Colonic mucosa (tissue), 4 donors: ENCODE measurements at regions not wholly inside any gene's neighbourhood (a gene's known extent, or its start where the extent isn't known, plus 50 kb on each side); places are given as distances from the start of the nearest gene placed in this dataset.

Source experiments
- DNase-seq: peaks from one replicate; pipeline ENCODE4 v3.0.0-alpha.2; 2020
- H3K27ac ChIP-seq: fragments of 200-600 bp; one replicate; pipeline ENCODE4 v1.8.0; 2021
- H3K27me3 ChIP-seq: fragments of 200-600 bp; one replicate; pipeline ENCODE4 v1.8.0; 2021
- H3K36me3 ChIP-seq: fragments of 200-600 bp; one replicate; pipeline ENCODE4 v1.8.0; 2021
- H3K4me1 ChIP-seq: fragments of 200-600 bp; one replicate; pipeline ENCODE4 v1.8.0; 2021; ENCODE audit warnings: mild to moderate bottlenecking
- H3K4me3 ChIP-seq: fragments of 200-600 bp; one replicate; pipeline ENCODE4 v1.8.0; 2021
- H3K9ac ChIP-seq, 2 donors: one replicate each; pipeline ENCODE4 v1.7.0; 2013; ENCODE audit warnings: control low read depth in 2 of 2, low read depth in 2 of 2, low read length in 2 of 2
- H3K9me3 ChIP-seq: fragments of 200-600 bp; one replicate; pipeline ENCODE4 v1.8.0; 2021
- intact Hi-C: fragments of 100-400 bp; cut with DNase I; formaldehyde crosslinking; loops from one replicate; pipeline ENCODE4 v1.14.1; 2022
- TF ChIP-seq, protein P1 (sequence below): fragments of 200-600 bp; IDR thresholded peaks from one replicate; pipeline ENCODE4 v1.8.0; 2022; ENCODE audit warnings: antibody characterized with exemption, mild to moderate bottlenecking
- donor health status: healthy.
- donor health status: DM: no; HTN: no; CAD: no.
- donor health status: DM: no; HTN: no; CAD: no.

DNA sequence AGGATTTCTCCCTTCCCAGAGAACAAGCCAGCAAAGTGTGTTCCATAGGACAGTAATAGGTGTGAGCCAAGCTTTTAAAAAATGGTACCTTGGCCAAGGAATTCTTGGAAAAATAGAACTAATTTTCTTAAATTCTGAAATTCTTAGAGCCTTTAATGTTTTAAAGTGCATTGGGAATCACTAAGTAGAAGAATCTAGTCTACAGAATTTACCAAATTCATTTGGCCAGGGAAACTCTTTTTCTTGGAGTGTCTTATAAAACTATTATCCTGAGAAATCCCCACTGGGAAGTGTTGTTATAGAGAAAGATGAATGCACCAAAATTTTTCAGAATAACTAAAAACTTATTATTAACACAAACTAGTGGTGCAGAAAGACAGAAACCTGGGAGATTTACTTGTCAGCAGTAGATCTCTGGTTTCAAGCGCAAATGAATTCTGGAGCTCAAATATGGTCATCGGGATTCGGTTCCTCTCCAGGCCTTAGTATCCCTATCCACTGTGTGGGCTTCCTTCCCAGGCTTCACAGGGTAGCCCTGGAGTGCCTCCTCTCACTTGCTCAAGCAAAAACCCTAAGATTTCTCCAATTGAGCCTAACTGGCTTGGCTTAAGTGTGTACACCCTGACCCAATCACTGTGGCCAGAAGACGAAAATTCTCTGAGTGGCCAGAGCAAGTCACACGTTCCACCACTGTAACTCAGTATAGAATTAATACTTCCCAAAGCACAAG lies 217.8 kb downstream of the CHD9NB start:
- TF ChIP-seq, protein P1, sequence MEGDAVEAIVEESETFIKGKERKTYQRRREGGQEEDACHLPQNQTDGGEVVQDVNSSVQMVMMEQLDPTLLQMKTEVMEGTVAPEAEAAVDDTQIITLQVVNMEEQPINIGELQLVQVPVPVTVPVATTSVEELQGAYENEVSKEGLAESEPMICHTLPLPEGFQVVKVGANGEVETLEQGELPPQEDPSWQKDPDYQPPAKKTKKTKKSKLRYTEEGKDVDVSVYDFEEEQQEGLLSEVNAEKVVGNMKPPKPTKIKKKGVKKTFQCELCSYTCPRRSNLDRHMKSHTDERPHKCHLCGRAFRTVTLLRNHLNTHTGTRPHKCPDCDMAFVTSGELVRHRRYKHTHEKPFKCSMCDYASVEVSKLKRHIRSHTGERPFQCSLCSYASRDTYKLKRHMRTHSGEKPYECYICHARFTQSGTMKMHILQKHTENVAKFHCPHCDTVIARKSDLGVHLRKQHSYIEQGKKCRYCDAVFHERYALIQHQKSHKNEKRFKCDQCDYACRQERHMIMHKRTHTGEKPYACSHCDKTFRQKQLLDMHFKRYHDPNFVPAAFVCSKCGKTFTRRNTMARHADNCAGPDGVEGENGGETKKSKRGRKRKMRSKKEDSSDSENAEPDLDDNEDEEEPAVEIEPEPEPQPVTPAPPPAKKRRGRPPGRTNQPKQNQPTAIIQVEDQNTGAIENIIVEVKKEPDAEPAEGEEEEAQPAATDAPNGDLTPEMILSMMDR, result no peak
- H3K9ac ChIP-seq, result no peak overlapping the region
- H3K36me3 ChIP-seq, result no peaks in the 10 kb centered on the region
- intact Hi-C loops, result no loop called here
- no peaks in the 10 kb centered on the region for H3K4me1 ChIP-seq
- H3K27ac ChIP-seq, result no peak overlapping the region
- no peaks in the 10 kb centered on the region for H3K9me3 ChIP-seq
- no peaks in the 10 kb centered on the region for H3K27me3 ChIP-seq
- no peak for DNase-seq
- no peak overlapping the region for H3K4me3 ChIP-seq

DNA sequence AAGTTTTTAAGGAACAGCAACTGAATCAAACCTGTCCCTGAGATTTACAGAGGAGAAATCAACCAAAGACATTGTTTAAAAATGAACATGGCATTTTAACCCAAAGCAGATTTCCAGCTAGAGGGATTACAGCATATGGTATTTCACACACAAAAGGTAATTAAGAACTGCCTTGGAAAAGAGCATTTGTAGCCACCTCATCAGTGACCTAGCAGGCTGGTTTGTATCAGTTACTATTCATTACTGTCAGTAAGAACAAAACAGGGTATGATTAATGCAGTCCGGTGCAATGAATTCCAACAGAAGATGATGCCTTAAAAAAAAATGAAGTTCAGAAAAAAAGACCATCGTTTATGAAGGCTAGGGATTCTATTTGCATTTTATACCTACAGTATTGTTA lies 219.9 kb downstream of the CHD9NB start:
- H3K4me3 ChIP-seq, result no peak overlapping the region
- no peaks in the 10 kb centered on the region for H3K9me3 ChIP-seq
- TF ChIP-seq, protein P1, result no peak
- H3K27ac ChIP-seq, result no peak overlapping the region
- intact Hi-C loops, result no loop called here
- H3K4me1 ChIP-seq, result no peaks in the 10 kb centered on the region
- no peaks in the 10 kb centered on the region for H3K27me3 ChIP-seq
- H3K9ac ChIP-seq, result no peak overlapping the region
- no peaks in the 10 kb centered on the region for H3K36me3 ChIP-seq
- no peak for DNase-seq

DNA sequence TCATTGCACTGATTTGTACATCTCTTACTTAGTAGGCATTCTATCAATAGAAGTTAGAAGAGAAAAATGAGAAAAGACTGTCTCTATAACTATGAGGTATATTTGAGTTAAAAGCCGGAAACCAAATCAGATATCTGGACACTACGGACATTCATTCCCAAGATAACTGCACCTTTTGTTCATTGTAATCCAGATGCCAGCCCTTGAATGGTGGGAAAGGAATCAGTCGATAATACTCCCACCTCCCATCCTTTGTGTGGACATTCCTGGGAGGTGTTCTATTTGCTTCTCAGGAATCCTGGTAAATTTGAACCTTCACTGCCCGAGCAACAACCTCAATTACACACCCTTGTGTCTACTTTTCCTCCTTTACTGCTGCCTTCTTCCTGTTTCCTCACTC lies 225.2 kb downstream of the CHD9NB start:
- Histone ChIP-seq H3K9ac (no peak overlapping the region), H3K4me1 (no peaks in the 10 kb centered on the region)
- TF ChIP-seq, protein P1, result no peak

DNA sequence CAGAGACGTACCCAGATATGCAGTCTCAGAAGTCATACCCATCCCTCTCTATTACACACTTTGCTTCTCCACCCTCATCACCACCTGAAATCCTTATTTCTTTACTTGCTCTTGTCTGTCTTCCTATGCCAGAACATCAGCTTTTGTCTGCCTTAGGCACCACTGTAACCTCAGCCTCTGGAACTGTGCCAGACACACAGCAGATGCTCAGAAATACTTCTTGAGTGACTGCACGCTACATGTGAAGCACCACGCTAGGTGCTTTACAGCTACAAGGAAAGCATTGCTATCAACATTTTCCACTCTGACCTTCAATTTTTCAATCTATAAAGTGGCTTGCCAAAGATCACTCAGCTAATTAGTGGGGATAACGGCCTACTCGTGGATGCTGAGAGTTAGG lies 226.8 kb downstream of the CHD9NB start:
- Histone ChIP-seq H3K9me3 (no peaks in the 10 kb centered on the region), H3K4me1 (no peaks in the 10 kb centered on the region), H3K27ac (no peak overlapping the region), H3K9ac (no peak overlapping the region), H3K27me3 (no peaks in the 10 kb centered on the region), H3K4me3 (no peak overlapping the region), H3K36me3 (no peaks in the 10 kb centered on the region)
- intact Hi-C loops, result no loop called here
- TF ChIP-seq, protein P1, result no peak
- no peak for DNase-seq

More for the DNA sequence above, 225.2 kb downstream of the CHD9NB start:
- intact Hi-C loops, result no loop called here
- Histone ChIP-seq H3K27ac (no peak overlapping the region), H3K36me3 (no peaks in the 10 kb centered on the region), H3K9me3 (no peaks in the 10 kb centered on the region), H3K4me3 (no peak overlapping the region), H3K27me3 (no peaks in the 10 kb centered on the region)
- no peak for DNase-seq

DNA sequence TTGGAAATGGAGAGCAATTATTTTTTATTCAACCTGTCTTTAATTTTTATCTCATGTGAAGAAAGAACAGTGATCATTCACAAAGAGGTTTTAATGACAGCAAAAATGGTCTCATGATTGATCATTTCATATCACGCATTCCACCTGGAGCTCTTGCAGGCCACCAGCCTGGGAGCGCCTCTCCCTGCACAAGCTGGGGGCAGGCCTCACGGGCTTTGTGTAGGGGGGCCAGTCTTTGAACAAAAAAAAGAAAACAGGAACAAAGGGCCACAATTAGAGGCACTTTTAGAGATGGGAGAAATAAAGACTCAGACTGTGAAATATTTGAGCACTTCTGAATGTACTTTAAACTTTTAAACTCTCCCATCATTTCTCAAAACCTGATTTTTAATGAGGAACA lies 232.9 kb downstream of the CHD9NB start:
- H3K9ac ChIP-seq, result no peak overlapping the region
- no peaks in the 10 kb centered on the region for H3K4me1 ChIP-seq
- intact Hi-C loops, result no loop called here
- TF ChIP-seq, protein P1, result no peak
- DNase-seq, result no peak
- H3K27me3 ChIP-seq, result no peaks in the 10 kb centered on the region
- no peak overlapping the region for H3K27ac ChIP-seq
- no peaks in the 10 kb centered on the region for H3K36me3 ChIP-seq
- no peak overlapping the region for H3K4me3 ChIP-seq
- no peaks in the 10 kb centered on the region for H3K9me3 ChIP-seq
